Caco-2 (cell line): ENCODE measurements at regions not wholly inside any gene's neighbourhood (a gene's known extent, or its start where the extent isn't known, plus 50 kb on each side); places are given as distances from the start of the nearest gene placed in this dataset.

ENCODE experiments used
- BruUV-seq: library from RNA; stranded (reverse); fragments of 400-500 nt; replicated peaks from 2 replicates; lab custom pipeline; 2021; lab: Mats Ljungman, UMichigan
- CTCF ChIA-PET: fragments of 300-600 bp; sonication (Branson Sonifier 250); formaldehyde crosslinking; loops from one replicate; lab custom pipeline; 2022; ENCODE audit warnings: antibody characterized with exemption; lab: Charles Lee
- POLR2A ChIA-PET: fragments of 300-600 bp; sonication (Branson Sonifier 250); formaldehyde crosslinking; loops from one replicate; lab custom pipeline; 2022; ENCODE audit warnings: antibody characterized with exemption; lab: Charles Lee
- DNase-seq, 2 experiments: peaks; one replicate each; pipeline versions ENCODE4 v3.0.0 to v3.0.0-alpha.2; 2020 to 2022
- H3K27me3 ChIP-seq: replicated peaks from 2 replicates; pipeline ENCODE4 v1.6.0; 2011; ENCODE audit warnings: low read length; ENCODE audit not compliant: control insufficient read depth, insufficient read depth
- H3K36me3 ChIP-seq: 2 replicates; pipeline ENCODE4 v1.5.1; 2011; ENCODE audit warnings: low read length; ENCODE audit not compliant: control insufficient read depth, insufficient read depth
- H3K4me1 ChIP-seq: fragments of 250-450 bp; sonication (Bioruptor Pico); 2 replicates; pipeline ENCODE4 v1.5.1; 2020; ENCODE audit warnings: mild to moderate bottlenecking
- H3K4me3 ChIP-seq: 2 replicates; pipeline ENCODE4 v1.5.1; 2011; ENCODE audit warnings: low read depth, mild to moderate bottlenecking, control low read depth, low read length
- H3K9me3 ChIP-seq: fragments of 250-450 bp; sonication (Bioruptor Pico); 2 replicates; pipeline ENCODE4 v1.5.1; 2020; ENCODE audit warnings: mild to moderate bottlenecking, moderate library complexity
- H3K27ac Mint-ChIP-seq: one replicate; pipeline ENCODE4 v1.8.0; 2022; ENCODE audit warnings: mixed read lengths; ENCODE audit not compliant: unreplicated experiment
- H3K27me3 Mint-ChIP-seq: one replicate; pipeline ENCODE4 v1.8.0; 2022; ENCODE audit warnings: mixed read lengths; ENCODE audit not compliant: insufficient read depth, unreplicated experiment
- H3K36me3 Mint-ChIP-seq: one replicate; pipeline ENCODE4 v1.8.0; 2022; ENCODE audit warnings: mild to moderate bottlenecking, mixed read lengths; ENCODE audit not compliant: insufficient read depth, unreplicated experiment
- H3K4me1 Mint-ChIP-seq: one replicate; pipeline ENCODE4 v1.8.0; 2022; ENCODE audit warnings: low read depth, mixed read lengths; ENCODE audit not compliant: unreplicated experiment
- H3K4me3 Mint-ChIP-seq: one replicate; pipeline ENCODE4 v1.8.0; 2022; ENCODE audit warnings: mild to moderate bottlenecking, moderate library complexity, mixed read lengths; ENCODE audit not compliant: unreplicated experiment
- H3K9me3 Mint-ChIP-seq: one replicate; pipeline ENCODE4 v1.8.0; 2022; ENCODE audit warnings: mixed read lengths; ENCODE audit not compliant: unreplicated experiment
- CTCF ChIP-seq, 2 experiments: fragments of 200-600 bp in 1 of 2; IDR thresholded peaks; 1 replicate in 1 of 2; 2 replicates in 1 of 2; pipeline versions ENCODE4 v1.5.1 to v1.8.0; 2011 to 2022; ENCODE audit warnings: antibody characterized with exemption in 1 of 2, control low read depth in 1 of 2, inconsistent platforms in 1 of 2, low read depth in 1 of 2, low read length in 1 of 2, mild to moderate bottlenecking in 1 of 2, moderate library complexity in 1 of 2; ENCODE audit not compliant: insufficient read depth in 1 of 2, severe bottlenecking in 1 of 2, unreplicated experiment in 1 of 2
- intact Hi-C: fragments of 100-400 bp; cut with micrococcal nuclease; formaldehyde crosslinking; loops from one replicate; pipeline ENCODE4 v1.10.0; 2022; ENCODE audit not compliant: unreplicated experiment

- intact Hi-C loops = no loop called here
- ChIA-PET CTCF (no interaction called here), POLR2A (no interaction called here)
- no peak overlapping the region for H3K4me3 Mint-ChIP-seq
- no peaks in the 10 kb centered on the region for H3K36me3 Mint-ChIP-seq
- H3K27me3 Mint-ChIP-seq = no peaks in the 10 kb centered on the region
- peaks cover 12% of the 10 kb centered on the region for H3K9me3 Mint-ChIP-seq
- Histone ChIP-seq H3K4me3 (no peak overlapping the region), H3K4me1 (no peaks in the 10 kb centered on the region), H3K27me3 (no peaks in the 10 kb centered on the region), H3K9me3 (no peaks in the 10 kb centered on the region), H3K36me3 (no peaks in the 10 kb centered on the region)
- no peaks in the 10 kb centered on the region for H3K4me1 Mint-ChIP-seq
- no TSS peak for BruUV-seq
- TF ChIP-seq CTCF (IDR thresholded peaks at IDR 0.05; ENCODE audit: insufficient read depth in 1 of 2, low read depth in 1 of 2, low read length in 1 of 2, severe bottlenecking in 1 of 2, unreplicated experiment in 1 of 2) = no peak
- no peak for DNase-seq
- no peak overlapping the region for H3K27ac Mint-ChIP-seq
Observed at GRCh38 chr6:71730284-71730683, 156.1 kb upstream of the RIMS1 start.

- no peak for TF ChIP-seq CTCF (IDR thresholded peaks at IDR 0.05; ENCODE audit: insufficient read depth in 1 of 2, low read depth in 1 of 2, low read length in 1 of 2, severe bottlenecking in 1 of 2, unreplicated experiment in 1 of 2)
- no TSS peak for BruUV-seq
- no peak overlapping the region for H3K4me3 ChIP-seq
- no peaks in the 10 kb centered on the region for H3K4me1 ChIP-seq
- Mint-ChIP-seq H3K27ac (no peak overlapping the region), H3K9me3 (peaks cover 2% of the 10 kb centered on the region), H3K27me3 (no peaks in the 10 kb centered on the region), H3K4me1 (no peaks in the 10 kb centered on the region), H3K36me3 (no peaks in the 10 kb centered on the region), H3K4me3 (no peak overlapping the region)
- ChIA-PET POLR2A (no interaction called here), CTCF (no interaction called here)
- no peaks in the 10 kb centered on the region for H3K27me3 ChIP-seq
- no peaks in the 10 kb centered on the region for H3K9me3 ChIP-seq
- no peaks in the 10 kb centered on the region for H3K36me3 ChIP-seq
- intact Hi-C loops = no loop called here
- DNase-seq = no peak
Observed at GRCh38 chr6:71733970-71734899, 152.1 kb upstream of the RIMS1 start.

- Histone ChIP-seq H3K36me3 (no peaks in the 10 kb centered on the region), H3K4me1 (no peaks in the 10 kb centered on the region), H3K4me3 (no peak overlapping the region), H3K9me3 (no peaks in the 10 kb centered on the region), H3K27me3 (no peaks in the 10 kb centered on the region)
- Mint-ChIP-seq H3K4me1 (no peaks in the 10 kb centered on the region), H3K4me3 (no peak overlapping the region), H3K27me3 (no peaks in the 10 kb centered on the region), H3K9me3 (peaks cover 9% of the 10 kb centered on the region), H3K36me3 (no peaks in the 10 kb centered on the region), H3K27ac (no peak overlapping the region)
- CTCF ChIA-PET = no interaction called here
- TF ChIP-seq CTCF (IDR thresholded peaks at IDR 0.05; ENCODE audit: insufficient read depth in 1 of 2, low read depth in 1 of 2, low read length in 1 of 2, severe bottlenecking in 1 of 2, unreplicated experiment in 1 of 2) = no peak
- no peak for DNase-seq
- intact Hi-C loops = no loop called here
- POLR2A ChIA-PET = no interaction called here
- no TSS peak for BruUV-seq
Observed at GRCh38 chr6:71737953-71738352, 148.4 kb upstream of the RIMS1 start.
